Tibial artery (tissue), 4 donors: ENCODE measurements at regions not wholly inside any gene's neighbourhood (a gene's known extent, or its start where the extent isn't known, plus 50 kb on each side); places are given as distances from the start of the nearest gene placed in this dataset.

Experiments used
- DNase-seq, 2 donors: peaks; one replicate each; pipeline ENCODE4 v3.0.0-alpha.2; 2019
- H3K27ac ChIP-seq, 2 donors: fragments of 200-600 bp; sonication (generic) in 1 of 2; 1 replicate in 1 of 2; 2 replicates in 1 of 2; pipeline ENCODE4 v1.5.1; 2018 to 2019; ENCODE audit warnings: mild to moderate bottlenecking in 1 of 2
- H3K27me3 ChIP-seq, 2 donors: fragments of 200-600 bp; sonication (generic) in 1 of 2; one replicate each; pipeline versions ENCODE4 v1.5.1 to v1.6.0; 2016 to 2019
- H3K36me3 ChIP-seq, 3 donors: fragments of 200-600 bp; sonication (generic) in 2 of 3; one replicate each; pipeline ENCODE4 v1.5.1; 2016 to 2019; ENCODE audit warnings: mild to moderate bottlenecking in 2 of 3
- H3K4me1 ChIP-seq, 4 donors: fragments of 200-600 bp; sonication (generic) in 2 of 4; 1 replicate in 3 of 4; 2 replicates in 1 of 4; pipeline ENCODE4 v1.5.1; 2016 to 2019
- H3K4me3 ChIP-seq, 2 donors: fragments of 200-600 bp; sonication (generic) in 1 of 2; 1 replicate in 1 of 2; 2 replicates in 1 of 2; pipeline ENCODE4 v1.5.1; 2018 to 2019; ENCODE audit warnings: mild to moderate bottlenecking in 2 of 2
- H3K9me3 ChIP-seq, 3 donors: fragments of 200-600 bp; sonication (generic) in 1 of 3; one replicate each; pipeline ENCODE4 v1.5.1; 2016 to 2019
- CTCF ChIP-seq, 2 experiments: fragments of 200-600 bp in 1 of 2; fragments of 450-650 bp in 1 of 2; IDR thresholded peaks; one replicate each; pipeline ENCODE4 v1.5.1; 2017 to 2019; ENCODE audit warnings: antibody characterized with exemption in 2 of 2, mild to moderate bottlenecking in 1 of 2, moderate library complexity in 1 of 2
- intact Hi-C: fragments of 100-400 bp; cut with DNase I; formaldehyde crosslinking; loops from one replicate; pipeline ENCODE4 v1.15.0; 2023; ENCODE audit warnings: low total_unique reads

- intact Hi-C loops, result no loop called here
- no peak overlapping the region for H3K4me3 ChIP-seq
- DNase-seq, result no peak
- no peaks in the 10 kb centered on the region for H3K9me3 ChIP-seq
- no peak for TF ChIP-seq CTCF (IDR thresholded peaks at IDR 0.05)
- no peaks in the 10 kb centered on the region for H3K27me3 ChIP-seq
- no peaks in the 10 kb centered on the region for H3K4me1 ChIP-seq
- no peaks in the 10 kb centered on the region for H3K36me3 ChIP-seq
- H3K27ac ChIP-seq, result no peak overlapping the region
Measured at GRCh38 chr1:222114536-222115156, 372.8 kb upstream of the DUSP10 start.

- no peak for TF ChIP-seq CTCF (IDR thresholded peaks at IDR 0.05)
- Histone ChIP-seq H3K27ac (no peak overlapping the region), H3K36me3 (no peaks in the 10 kb centered on the region), H3K27me3 (no peaks in the 10 kb centered on the region), H3K9me3 (no peaks in the 10 kb centered on the region), H3K4me1 (no peaks in the 10 kb centered on the region), H3K4me3 (no peak overlapping the region)
- intact Hi-C loops, result no loop called here
- no peak for DNase-seq
Measured at GRCh38 chr1:222109836-222110235, 367.9 kb upstream of the DUSP10 start.

GRCh38 chr1:222107975-222108374 lies 366.1 kb upstream of the DUSP10 start:
- H3K4me1 ChIP-seq, result no peaks in the 10 kb centered on the region
- H3K4me3 ChIP-seq, result no peak overlapping the region
- H3K9me3 ChIP-seq, result no peaks in the 10 kb centered on the region
- no peaks in the 10 kb centered on the region for H3K27me3 ChIP-seq
- no peak for DNase-seq
- no peak for TF ChIP-seq CTCF (IDR thresholded peaks at IDR 0.05)
- intact Hi-C loops, result no loop called here
- H3K36me3 ChIP-seq, result no peaks in the 10 kb centered on the region
- no peak overlapping the region for H3K27ac ChIP-seq

GRCh38 chr1:222107267-222107666 lies 365.4 kb upstream of the DUSP10 start:
- no peaks in the 10 kb centered on the region for H3K36me3 ChIP-seq
- H3K4me1 ChIP-seq, result no peaks in the 10 kb centered on the region

GRCh38 chr1:222106377-222106776 lies 364.5 kb upstream of the DUSP10 start:
- Histone ChIP-seq H3K36me3 (no peaks in the 10 kb centered on the region), H3K4me1 (no peaks in the 10 kb centered on the region), H3K27me3 (no peaks in the 10 kb centered on the region), H3K4me3 (no peak overlapping the region), H3K9me3 (no peaks in the 10 kb centered on the region), H3K27ac (no peak overlapping the region)
- TF ChIP-seq CTCF (IDR thresholded peaks at IDR 0.05), result no peak
- no peak for DNase-seq
- intact Hi-C loops, result no loop called here

More at GRCh38 chr1:222107267-222107666, 365.4 kb upstream of the DUSP10 start:
- Histone ChIP-seq H3K27me3 (no peaks in the 10 kb centered on the region), H3K27ac (no peak overlapping the region), H3K4me3 (no peak overlapping the region), H3K9me3 (no peaks in the 10 kb centered on the region)
- no peak for TF ChIP-seq CTCF (IDR thresholded peaks at IDR 0.05)
- DNase-seq, result no peak
- intact Hi-C loops, result no loop called here

GRCh38 chr1:222105861-222106260 lies 364.0 kb upstream of the DUSP10 start:
- no peak for TF ChIP-seq CTCF (IDR thresholded peaks at IDR 0.05)
- H3K27ac ChIP-seq, result no peak overlapping the region
- H3K27me3 ChIP-seq, result no peaks in the 10 kb centered on the region
- no peaks in the 10 kb centered on the region for H3K36me3 ChIP-seq
- H3K4me1 ChIP-seq, result no peaks in the 10 kb centered on the region
- H3K9me3 ChIP-seq, result no peaks in the 10 kb centered on the region
- intact Hi-C loops, result no loop called here
- DNase-seq, result no peak
- no peak overlapping the region for H3K4me3 ChIP-seq
